ENCODE measurements at regions not wholly inside any gene's neighbourhood (a gene's known extent, or its start where the extent isn't known, plus 50 kb on each side); places are given as distances from the start of the nearest gene placed in this dataset.

DNA sequence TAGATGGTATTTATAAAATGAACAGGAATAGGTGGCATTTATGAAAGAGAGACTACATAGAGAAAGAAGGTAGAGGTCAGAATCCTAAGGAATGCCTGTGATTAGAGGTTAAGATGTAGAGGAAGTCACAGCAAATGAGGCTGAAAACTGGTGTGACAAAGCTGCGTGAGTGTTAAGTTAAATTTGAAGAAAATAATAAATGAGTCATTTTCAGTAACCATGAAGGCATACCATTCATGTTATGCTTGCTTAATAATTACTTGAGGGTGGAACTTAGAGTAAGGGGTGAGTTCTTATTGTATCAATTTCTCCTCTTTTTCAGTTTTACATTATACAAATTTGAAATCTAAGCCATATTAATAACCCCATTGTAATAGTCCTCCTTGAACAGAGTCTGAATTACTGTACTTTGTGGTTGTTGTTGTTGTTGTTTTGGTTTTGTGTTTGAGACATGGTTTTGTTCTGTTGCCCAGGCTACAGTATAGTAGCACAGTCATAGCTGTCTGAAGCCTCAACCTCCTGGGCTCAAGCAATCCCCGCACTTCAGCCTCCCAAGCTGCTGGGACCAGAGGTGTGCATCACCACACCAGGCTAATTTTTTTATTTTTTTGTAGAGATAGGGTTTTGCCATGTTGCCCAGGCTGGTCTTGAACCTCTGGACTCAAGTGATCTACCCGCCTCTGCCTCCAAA is 761.5 kb downstream of the GALC start:
- DNase-seq (no peak), ATAC-seq (ENCODE audit: insufficient read depth, low read depth) (no peak)
- H3K4me3 ChIP-seq (ENCODE audit: low read depth in 1 of 2, low read length in 2 of 2), result no peak overlapping the region
- H3K9ac ChIP-seq (ENCODE audit: low read depth, low read length), result no peak overlapping the region
- H3K27ac ChIP-seq (ENCODE audit: low read length), result no peak overlapping the region
- TF ChIP-seq EZH2 (IDR thresholded peaks at IDR 0.05; ENCODE audit: borderline replicate concordance, low read depth, low read length, severe bottlenecking), result no peak
- no peak for TF ChIP-seq CTCF (IDR thresholded peaks at IDR 0.05; ENCODE audit: borderline replicate concordance, extremely low read depth, low read length, poor library complexity, severe bottlenecking)
- H3K4me1 ChIP-seq (ENCODE audit: insufficient read depth, low read length), result no peaks in the 10 kb centered on the region
- H4K20me1 ChIP-seq (ENCODE audit: insufficient read depth, low read length), result no peaks in the 10 kb centered on the region
- no peak overlapping the region for H3K4me2 ChIP-seq (ENCODE audit: insufficient read depth, low read length)
- no peaks in the 10 kb centered on the region for H3K27me3 ChIP-seq (ENCODE audit: insufficient read depth, low read length, poor library complexity)
- no peaks in the 10 kb centered on the region for H3K79me2 ChIP-seq (ENCODE audit: insufficient read depth, low read length)
- peaks cover 5% of the 10 kb centered on the region for H3K9me3 ChIP-seq (ENCODE audit: insufficient read depth, low read length, severe bottlenecking)
- H2AFZ ChIP-seq (ENCODE audit: low read depth, low read length), result no peak overlapping the region
- no peaks in the 10 kb centered on the region for H3K36me3 ChIP-seq (ENCODE audit: insufficient read depth, low read length)

DNA sequence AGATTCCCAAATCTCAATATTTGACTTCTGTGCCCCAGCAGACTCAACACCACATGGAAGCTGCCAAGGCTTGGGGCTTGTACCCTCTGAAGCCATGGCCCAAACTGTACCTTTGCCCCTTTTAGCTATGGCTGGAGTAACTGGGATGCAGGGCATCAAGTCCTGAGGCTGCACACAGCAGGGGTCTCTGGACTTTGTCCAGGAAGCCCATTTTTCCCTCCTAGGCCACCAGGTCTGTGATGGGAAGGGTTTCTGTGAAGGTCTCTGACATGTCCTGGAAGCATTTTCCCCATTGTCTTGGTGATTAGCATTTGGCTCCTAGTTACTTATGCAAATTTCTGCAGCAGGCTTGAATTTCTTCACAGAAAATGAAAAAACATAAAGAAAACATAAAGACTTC is 762.3 kb downstream of the GALC start:
- Histone ChIP-seq H3K9ac (ENCODE audit: low read depth, low read length) (no peak overlapping the region), H3K27me3 (ENCODE audit: insufficient read depth, low read length, poor library complexity) (no peaks in the 10 kb centered on the region), H2AFZ (ENCODE audit: low read depth, low read length) (no peak overlapping the region), H3K4me2 (ENCODE audit: insufficient read depth, low read length) (no peak overlapping the region), H3K9me3 (ENCODE audit: insufficient read depth, low read length, severe bottlenecking) (peaks cover 5% of the 10 kb centered on the region), H3K79me2 (ENCODE audit: insufficient read depth, low read length) (no peaks in the 10 kb centered on the region), H3K27ac (ENCODE audit: low read length) (no peak overlapping the region), H3K4me3 (ENCODE audit: low read depth in 1 of 2, low read length in 2 of 2) (no peak overlapping the region), H3K36me3 (ENCODE audit: insufficient read depth, low read length) (no peaks in the 10 kb centered on the region), H3K4me1 (ENCODE audit: insufficient read depth, low read length) (no peaks in the 10 kb centered on the region), H4K20me1 (ENCODE audit: insufficient read depth, low read length) (no peaks in the 10 kb centered on the region)
- no peak for TF ChIP-seq EZH2 (IDR thresholded peaks at IDR 0.05; ENCODE audit: borderline replicate concordance, low read depth, low read length, severe bottlenecking)
- no peak for TF ChIP-seq CTCF (IDR thresholded peaks at IDR 0.05; ENCODE audit: borderline replicate concordance, extremely low read depth, low read length, poor library complexity, severe bottlenecking)
- ATAC-seq (ENCODE audit: insufficient read depth, low read depth) (no peak), DNase-seq (no peak)

GRCh38 chr14:87229131-87229530 is 763.9 kb downstream of the GALC start:
- H3K36me3 ChIP-seq (ENCODE audit: insufficient read depth, low read length), result no peaks in the 10 kb centered on the region
- no peak overlapping the region for H3K4me3 ChIP-seq (ENCODE audit: low read depth in 1 of 2, low read length in 2 of 2)
- no peak overlapping the region for H2AFZ ChIP-seq (ENCODE audit: low read depth, low read length)
- ATAC-seq (ENCODE audit: insufficient read depth, low read depth) (no peak), DNase-seq (no peak)
- H3K4me1 ChIP-seq (ENCODE audit: insufficient read depth, low read length), result no peaks in the 10 kb centered on the region
- H3K9ac ChIP-seq (ENCODE audit: low read depth, low read length), result no peak overlapping the region
- H3K9me3 ChIP-seq (ENCODE audit: insufficient read depth, low read length, severe bottlenecking), result peaks cover 5% of the 10 kb centered on the region
- H4K20me1 ChIP-seq (ENCODE audit: insufficient read depth, low read length), result no peaks in the 10 kb centered on the region
- no peak overlapping the region for H3K4me2 ChIP-seq (ENCODE audit: insufficient read depth, low read length)
- H3K27ac ChIP-seq (ENCODE audit: low read length), result no peak overlapping the region
- TF ChIP-seq EZH2 (IDR thresholded peaks at IDR 0.05; ENCODE audit: borderline replicate concordance, low read depth, low read length, severe bottlenecking) (no peak), CTCF (IDR thresholded peaks at IDR 0.05; ENCODE audit: borderline replicate concordance, extremely low read depth, low read length, poor library complexity, severe bottlenecking) (no peak)
- no peaks in the 10 kb centered on the region for H3K27me3 ChIP-seq (ENCODE audit: insufficient read depth, low read length, poor library complexity)
- H3K79me2 ChIP-seq (ENCODE audit: insufficient read depth, low read length), result no peaks in the 10 kb centered on the region
